ENCODE measurements at regions not wholly inside any gene's neighbourhood (a gene's known extent, or its start where the extent isn't known, plus 50 kb on each side); places are given as distances from the start of the nearest gene placed in this dataset.

- no peak for TF ChIP-seq ZNF770 (CRISPR knock-in tag; IDR thresholded peaks at IDR 0.05)
- TF ChIP-seq ERF (CRISPR knock-in tag; IDR thresholded peaks at IDR 0.05), result no peak
Observed at GRCh38 chr16:13718748-13719147, 201.2 kb upstream of the ERCC4 start (continued).

- ChIA-PET POLR2A (no interaction called here), CTCF (ENCODE audit: low intra/inter-chr PET ratio, low total read pairs) (no interaction called here)
- Histone ChIP-seq H3K36me3 (replicated peaks in 1 of 2; ENCODE audit: control insufficient read depth in 1 of 2, insufficient read depth in 2 of 2, low read length in 2 of 2) (no peaks in the 10 kb centered on the region), H3K27ac (ENCODE audit: extremely low read length, insufficient read depth, low read length) (no peak overlapping the region), H3K79me2 (ENCODE audit: insufficient read depth, low read length) (no peaks in the 10 kb centered on the region), H4K20me1 (ENCODE audit: insufficient read depth, low read length) (no peaks in the 10 kb centered on the region), H3K27me3 (ENCODE audit: control insufficient read depth in 1 of 2, insufficient read depth in 2 of 2, low read length in 2 of 2) (peaks cover 0 to 7% of the 10 kb centered on the region in 2 experiments; a peak in 2 of 5 replicates), H3K4me1 (ENCODE audit: insufficient read depth, low read length) (no peaks in the 10 kb centered on the region), H3K4me2 (ENCODE audit: low read depth, low read length) (no peak overlapping the region), H3K9me3 (ENCODE audit: low read length) (peaks cover 22% of the 10 kb centered on the region), H2AFZ (ENCODE audit: low read length) (no peak overlapping the region), H3K9ac (ENCODE audit: insufficient read depth, low read depth, low read length) (no peak overlapping the region), H3K4me3 (replicated peaks in 1 of 3; ENCODE audit: insufficient read depth in 1 of 3, low read depth in 2 of 3, low read length in 3 of 3) (no peak overlapping the region)
- no peak for FAIRE-seq
- intact Hi-C loops (cut with micrococcal nuclease; ENCODE audit: unreplicated experiment) (no loop called here), in situ Hi-C loops (cut with HindIII; ENCODE audit: extremely low pct_ligation_motif_present, low pct_unique_long_range_greater_than_20kb) (no loop called here)
- WGBS (ENCODE audit: low lambda C conversion rate), result 1% methylated on average over 3 of the region's 3 CpGs
- TF ChIP-seq ZNF33B (CRISPR knock-in tag; IDR thresholded peaks at IDR 0.05) (no peak), ZNF282 (IDR thresholded peaks at IDR 0.05; ENCODE audit: partially characterized antibody) (no peak), ZNF639 (CRISPR knock-in tag; conservative IDR thresholded peaks at IDR 0.05) (no peak), RBM39 (IDR thresholded peaks at IDR 0.05; ENCODE audit: low read depth, low read length, poor library complexity, severe bottlenecking) (no peak), RNF2 (conservative IDR thresholded peaks at IDR 0.05; ENCODE audit: low read depth) (no peak), PHB2 (IDR thresholded peaks at IDR 0.05; ENCODE audit: partially characterized antibody) (no peak), ZNF441 (CRISPR knock-in tag; IDR thresholded peaks at IDR 0.05; ENCODE audit: borderline replicate concordance) (no peak), SP4 (CRISPR knock-in tag; IDR thresholded peaks at IDR 0.05) (no peak), BCL6 (CRISPR knock-in tag; IDR thresholded peaks at IDR 0.05) (no peak), ZBTB39 (CRISPR knock-in tag; IDR thresholded peaks at IDR 0.05) (no peak), ZBTB8A (CRISPR knock-in tag; IDR thresholded peaks at IDR 0.05; ENCODE audit: borderline replicate concordance, low read depth) (no peak), HES4 (CRISPR knock-in tag; IDR thresholded peaks at IDR 0.05; ENCODE audit: borderline replicate concordance) (no peak)
- DNase-seq (ENCODE audit: low spot score), result no peak
- no TSS peak for BruUV-seq (replicated peaks)
- no peak for ATAC-seq
Observed at GRCh38 chr16:13727943-13728342, 192.0 kb upstream of the ERCC4 start.
